H1 (cell line): ENCODE measurements at regions not wholly inside any gene's neighbourhood (a gene's known extent, or its start where the extent isn't known, plus 50 kb on each side); places are given as distances from the start of the nearest gene placed in this dataset.

ENCODE experiments used
- CTCF ChIA-PET: fragments of 300-600 bp; sonication (Branson Sonifier 250); formaldehyde crosslinking; loops from one replicate; lab custom pipeline; 2021; ENCODE audit not compliant: partially characterized antibody; lab: Charles Lee
- POLR2A ChIA-PET: fragments of 300-600 bp; sonication (Branson Sonifier 250); formaldehyde crosslinking; loops from one replicate; lab custom pipeline; 2021; ENCODE audit warnings: inconsistent platforms; ENCODE audit not compliant: partially characterized antibody; lab: Charles Lee
- DNase-seq, 2 experiments: peaks; one replicate each; pipeline versions ENCODE4 v3.0.0 to v3.0.0-alpha.2; 2010 to 2022; ENCODE audit warnings: low spot score in 2 of 2, low read depth in 1 of 2, mixed read lengths in 1 of 2
- FAIRE-seq: peaks from 2 replicates; lab custom pipeline; 2011; peaks lifted over from hg19 to GRCh38; lab: Jason Lieb, UNC
- H2AFZ ChIP-seq: 2 replicates; pipeline ENCODE4 v1.8.1; 2012; ENCODE audit warnings: low read length, inconsistent platforms
- H2AK5ac ChIP-seq: 2 replicates; pipeline ENCODE4 v1.6.1; 2013; ENCODE audit warnings: low read depth, low read length
- H2BK120ac ChIP-seq: replicated peaks from 2 replicates; pipeline ENCODE3; 2013; ENCODE audit warnings: low read depth, low read length, inconsistent platforms
- H2BK12ac ChIP-seq: 2 replicates; pipeline ENCODE4 v1.6.1; 2013; ENCODE audit warnings: low read depth, low read length
- H2BK15ac ChIP-seq: 2 replicates; pipeline ENCODE4 v1.6.1; 2013; ENCODE audit warnings: low read length
- H2BK20ac ChIP-seq: 2 replicates; pipeline ENCODE4 v1.6.1; 2013; ENCODE audit warnings: low read length
- H2BK5ac ChIP-seq: 2 replicates; pipeline ENCODE4 v1.6.1; 2013; ENCODE audit warnings: low read depth, low read length
- H3K14ac ChIP-seq: 2 replicates; pipeline ENCODE4 v1.6.1; 2013; ENCODE audit warnings: inconsistent platforms; ENCODE audit not compliant: insufficient read length
- H3K18ac ChIP-seq: 2 replicates; pipeline ENCODE4 v1.6.1; 2013; ENCODE audit warnings: low read length; ENCODE audit errors: extremely low read depth
- H3K23ac ChIP-seq: 2 replicates; pipeline ENCODE4 v1.6.1; 2013; ENCODE audit warnings: inconsistent platforms; ENCODE audit not compliant: insufficient read length
- H3K23me2 ChIP-seq: 2 replicates; pipeline ENCODE4 v1.6.1; 2013; ENCODE audit warnings: low read depth, low read length
- H3K27ac ChIP-seq: 2 replicates; pipeline ENCODE4 v1.6.1; 2011; ENCODE audit warnings: low read depth, low read length, inconsistent platforms
- H3K27me3 ChIP-seq, 4 experiments: replicated peaks in 1 of 4; 1 replicate in 1 of 4; 2 replicates in 3 of 4; pipeline versions ENCODE4 v1.6.1 to v1.8.1; 2011 to 2013; ENCODE audit warnings: low read length in 3 of 4, mild to moderate bottlenecking in 3 of 4, inconsistent platforms in 2 of 4, mixed read lengths in 2 of 4, moderate library complexity in 1 of 4; ENCODE audit not compliant: control insufficient read depth in 3 of 4, insufficient read depth in 3 of 4; ENCODE audit errors: extremely low read depth in 1 of 4
- H3K36me3 ChIP-seq, 4 experiments: 2 replicates each; pipeline versions ENCODE4 v1.6.1 to v1.8.1; 2011 to 2013; ENCODE audit warnings: mild to moderate bottlenecking in 4 of 4, low read length in 3 of 4, moderate library complexity in 2 of 4, control low read depth in 1 of 4, inconsistent platforms in 1 of 4; ENCODE audit not compliant: insufficient read depth in 4 of 4, control insufficient read depth in 2 of 4
- H3K4ac ChIP-seq: replicated peaks from 2 replicates; pipeline ENCODE3; 2013; ENCODE audit warnings: low read length, low read depth, mixed read lengths, inconsistent platforms; ENCODE audit not compliant: insufficient read length
- H3K4me1 ChIP-seq, 4 experiments: replicated peaks in 1 of 4; 1 replicate in 1 of 4; 2 replicates in 3 of 4; pipeline versions ENCODE4 v1.6.1 to v1.8.1; 2011 to 2013; ENCODE audit warnings: low read length in 3 of 4, inconsistent platforms in 2 of 4, mixed read lengths in 1 of 4; ENCODE audit not compliant: insufficient read depth in 4 of 4, control insufficient read depth in 3 of 4
- H3K4me2 ChIP-seq, 2 experiments: 2 replicates each; pipeline versions ENCODE4 v1.6.1 to v1.8.1; 2011 to 2013; ENCODE audit warnings: low read depth in 2 of 2, low read length in 2 of 2, control low read depth in 1 of 2, inconsistent platforms in 1 of 2, mild to moderate bottlenecking in 1 of 2; ENCODE audit not compliant: insufficient read depth in 1 of 2
- H3K4me3 ChIP-seq, 4 experiments: fragments of 200-600, 300-600 bp in 1 of 4; sonication (generic), shearing (Covaris generic), sonication (Bioruptor Twin) in 1 of 4; 2 replicates each; pipeline versions ENCODE4 v1.5.1 to v1.8.1; 2011 to 2016; ENCODE audit warnings: low read length in 4 of 4, low read depth in 3 of 4, control low read depth in 2 of 4, inconsistent platforms in 2 of 4, mild to moderate bottlenecking in 2 of 4, mixed read lengths in 1 of 4, moderate library complexity in 1 of 4; ENCODE audit not compliant: insufficient read depth in 2 of 4; ENCODE audit errors: extremely low read depth in 1 of 4
- H3K56ac ChIP-seq: replicated peaks from 2 replicates; pipeline ENCODE3; 2013; ENCODE audit warnings: low read depth, mild to moderate bottlenecking, mixed read lengths, low read length, inconsistent platforms; ENCODE audit not compliant: insufficient read length
- H3K79me1 ChIP-seq: 2 replicates; pipeline ENCODE4 v1.6.1; 2013; ENCODE audit warnings: low read depth, low read length, control low read depth
- H3K79me2 ChIP-seq, 2 experiments: 2 replicates each; pipeline versions ENCODE4 v1.6.1 to v1.8.1; 2012 to 2013; ENCODE audit warnings: low read length in 2 of 2, mild to moderate bottlenecking in 2 of 2, inconsistent platforms in 1 of 2; ENCODE audit not compliant: insufficient read depth in 2 of 2, control insufficient read depth in 1 of 2
- H3K9ac ChIP-seq, 4 experiments: replicated peaks in 1 of 4; 1 replicate in 1 of 4; 2 replicates in 3 of 4; pipeline versions ENCODE4 v1.6.1 to v1.8.1; 2011 to 2013; ENCODE audit warnings: low read depth in 3 of 4, low read length in 3 of 4, control low read depth in 2 of 4, mild to moderate bottlenecking in 2 of 4, moderate library complexity in 2 of 4, inconsistent platforms in 1 of 4; ENCODE audit errors: extremely low read depth in 1 of 4
- H3K9me3 ChIP-seq, 2 experiments: 2 replicates each; pipeline versions ENCODE4 v1.6.1 to v1.8.1; 2012 to 2013; ENCODE audit warnings: mild to moderate bottlenecking in 2 of 2, moderate library complexity in 2 of 2, control low read depth in 1 of 2, inconsistent platforms in 1 of 2, low read depth in 1 of 2, low read length in 1 of 2, mixed read lengths in 1 of 2; ENCODE audit not compliant: insufficient read depth in 2 of 2
- H4K20me1 ChIP-seq, 2 experiments: replicated peaks in 1 of 2; 2 replicates each; pipeline versions ENCODE3 to v1.8.1; 2011 to 2013; ENCODE audit warnings: inconsistent platforms in 2 of 2, low read length in 2 of 2, mild to moderate bottlenecking in 1 of 2; ENCODE audit not compliant: insufficient read depth in 2 of 2, control insufficient read depth in 1 of 2
- H4K5ac ChIP-seq: 2 replicates; pipeline ENCODE4 v1.6.1; 2013; ENCODE audit warnings: low read length, low read depth, mixed read lengths, inconsistent platforms; ENCODE audit not compliant: insufficient read length
- H4K8ac ChIP-seq: 2 replicates; pipeline ENCODE4 v1.8.0; 2013; ENCODE audit warnings: mild to moderate bottlenecking, moderate library complexity, low read length, inconsistent platforms; ENCODE audit not compliant: insufficient read depth; ENCODE audit errors: extremely low read depth
- H4K91ac ChIP-seq: replicated peaks from 2 replicates; pipeline ENCODE3; 2013; ENCODE audit warnings: low read length, mixed read lengths, inconsistent platforms; ENCODE audit not compliant: insufficient read length
- BRCA1 ChIP-seq: IDR thresholded peaks from 2 replicates; pipeline ENCODE4 v1.6.1; 2012; ENCODE audit warnings: low read depth, low read length, improper control_type of control experiment
- CHD1 ChIP-seq: IDR thresholded peaks from 2 replicates; pipeline ENCODE4 v1.6.1; 2012; ENCODE audit warnings: low read depth, low read length, improper control_type of control experiment
- CTBP2 ChIP-seq: IDR thresholded peaks from 2 replicates; pipeline ENCODE4 v1.7.0; 2011; ENCODE audit warnings: borderline replicate concordance, mild to moderate bottlenecking, moderate library complexity, mixed read lengths, low read length; ENCODE audit not compliant: insufficient read depth, insufficient read length
- CTCF ChIP-seq, 3 experiments: IDR thresholded peaks; 1 replicate in 2 of 3; 2 replicates in 1 of 3; pipeline versions ENCODE4 v1.5.1 to v1.6.1; 2011; ENCODE audit warnings: low read length in 3 of 3, mild to moderate bottlenecking in 3 of 3, inconsistent platforms in 2 of 3, low read depth in 1 of 3, moderate library complexity in 1 of 3; ENCODE audit not compliant: insufficient read depth in 1 of 3; ENCODE audit errors: control extremely low read depth in 1 of 3
- EP300 ChIP-seq, 2 experiments: IDR thresholded peaks; 1 replicate in 1 of 2; 2 replicates in 1 of 2; pipeline ENCODE4 v1.6.1; 2011 to 2012; ENCODE audit warnings: low read depth in 2 of 2, low read length in 2 of 2, mild to moderate bottlenecking in 2 of 2, borderline replicate concordance in 1 of 2, inconsistent platforms in 1 of 2, moderate library complexity in 1 of 2
- GABPA ChIP-seq: IDR thresholded peaks from 2 replicates; pipeline ENCODE4 v1.6.1; 2011; ENCODE audit warnings: mild to moderate bottlenecking, low read length, moderate library complexity, borderline replicate concordance; ENCODE audit not compliant: insufficient read depth
- MAFK ChIP-seq: IDR thresholded peaks from 2 replicates; pipeline ENCODE4 v1.6.1; 2012; ENCODE audit warnings: low read depth, mild to moderate bottlenecking, improper control_type of control experiment, low read length
- SIX5 ChIP-seq: IDR thresholded peaks from 2 replicates; pipeline ENCODE4 v1.6.1; 2011; ENCODE audit warnings: mild to moderate bottlenecking, low read depth, low read length
- SUZ12 ChIP-seq: fragments of 200-600 bp; sonication (generic); IDR thresholded peaks from 2 replicates; pipeline ENCODE4 v1.6.1; 2012; ENCODE audit warnings: mild to moderate bottlenecking, inconsistent platforms, low read length, moderate library complexity, mixed read lengths
- WGBS, 2 experiments: shearing (Covaris generic) in 1 of 2; methylation state at CpG; one replicate each; pipeline versions ENCODE4 v1.1.6 to v1.1.7; 2013 to 2015; ENCODE audit warnings: low lambda C conversion rate in 2 of 2, mixed read lengths in 2 of 2, inconsistent platforms in 1 of 2, low coverage in 1 of 2, missing lambda C conversion rate in 1 of 2; ENCODE audit not compliant: insufficient replicate concordance in 2 of 2, insufficient coverage in 1 of 2, insufficient read length in 1 of 2; ENCODE audit errors: extremely low coverage in 1 of 2, missing lambda C conversion rate in 1 of 2; 5-methylcytosine and 5-hydroxymethylcytosine counted together
- TF ChIP-seq, protein P1 (sequence below): IDR thresholded peaks from 2 replicates; pipeline ENCODE4 v1.6.1; 2012; ENCODE audit warnings: inconsistent platforms

DNA sequence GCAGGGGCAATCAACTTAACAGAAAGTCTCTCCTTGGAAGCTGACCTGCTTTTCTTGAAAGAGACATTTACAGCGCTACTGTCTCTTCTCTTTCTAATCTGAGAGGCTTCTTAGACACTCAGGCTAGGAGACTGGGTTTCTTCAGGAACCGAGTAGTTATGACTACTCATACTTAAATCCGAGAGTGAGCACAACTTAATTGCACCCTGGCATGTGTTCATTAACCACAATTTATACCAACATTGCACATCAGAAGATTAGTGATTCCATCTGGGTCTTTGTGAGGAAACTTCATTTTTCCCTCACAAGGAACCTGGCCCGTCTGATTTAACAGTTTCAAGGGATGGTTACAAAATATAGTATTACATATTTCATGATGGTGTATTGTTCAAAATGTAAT is 176.9 kb downstream of the UBE2E3 start:
- Histone ChIP-seq H3K79me1 (no peaks in the 10 kb centered on the region), H2AK5ac (no peak overlapping the region), H2BK20ac (no peak overlapping the region), H3K9ac (no peak overlapping the region), H4K91ac (no peak overlapping the region), H3K4me2 (no peak overlapping the region), H3K23me2 (no peaks in the 10 kb centered on the region), H4K20me1 (no peaks in the 10 kb centered on the region), H3K36me3 (no peaks in the 10 kb centered on the region), H3K4ac (no peak overlapping the region), H3K9me3 (peaks cover 11 to 12% of the 10 kb centered on the region in 2 experiments; a peak in 2 of 4 replicates), H2BK12ac (no peak overlapping the region), H2AFZ (no peak overlapping the region), H4K5ac (no peak overlapping the region), H3K18ac (no peak overlapping the region), H3K27ac (no peak overlapping the region), H2BK120ac (no peak overlapping the region), H4K8ac (no peak overlapping the region), H2BK5ac (no peak overlapping the region), H3K79me2 (no peaks in the 10 kb centered on the region), H3K4me3 (no peak overlapping the region), H2BK15ac (no peak overlapping the region), H3K14ac (no peak overlapping the region), H3K4me1 (no peaks in the 10 kb centered on the region), H3K23ac (no peak overlapping the region), H3K56ac (no peak overlapping the region), H3K27me3 (no peaks in the 10 kb centered on the region)
- DNase-seq = no peak
- FAIRE-seq = no peak
- ChIA-PET POLR2A (no interaction called here), CTCF (no interaction called here)
- TF ChIP-seq CTBP2 = no peak
- no peak for TF ChIP-seq EP300 (IDR thresholded peaks at IDR 0.05; ENCODE audit: borderline replicate concordance in 1 of 2, low read depth in 2 of 2, low read length in 2 of 2)
- no peak for TF ChIP-seq CTCF (IDR thresholded peaks at IDR 0.05; ENCODE audit: control extremely low read depth in 1 of 3, insufficient read depth in 1 of 3, low read depth in 1 of 3, low read length in 3 of 3)
- TF ChIP-seq SIX5 = no peak
- TF ChIP-seq MAFK = no peak
- TF ChIP-seq, protein P1, sequence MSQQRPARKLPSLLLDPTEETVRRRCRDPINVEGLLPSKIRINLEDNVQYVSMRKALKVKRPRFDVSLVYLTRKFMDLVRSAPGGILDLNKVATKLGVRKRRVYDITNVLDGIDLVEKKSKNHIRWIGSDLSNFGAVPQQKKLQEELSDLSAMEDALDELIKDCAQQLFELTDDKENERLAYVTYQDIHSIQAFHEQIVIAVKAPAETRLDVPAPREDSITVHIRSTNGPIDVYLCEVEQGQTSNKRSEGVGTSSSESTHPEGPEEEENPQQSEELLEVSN = no peak
- TF ChIP-seq SUZ12 = no peak
- TF ChIP-seq GABPA = no peak
- TF ChIP-seq BRCA1 = no peak
- no peak for TF ChIP-seq CHD1
- 84% methylated on average over 4 of the region's 4 CpGs; no CpG with 5 or more reads in 1 of the 2 experiments for WGBS, 2 experiments
